Endothelial cell of umbilical vein (primary cell): ENCODE measurements at regions not wholly inside any gene's neighbourhood (a gene's known extent, or its start where the extent isn't known, plus 50 kb on each side); places are given as distances from the start of the nearest gene placed in this dataset.

Experiments
- BruUV-seq: library from RNA; stranded (reverse); fragments of 400-500 nt; replicated peaks from 2 replicates; lab custom pipeline; 2021; lab: Mats Ljungman, UMichigan
- CTCF ChIA-PET: fragments of 300-600, 350-600 bp; sonication (Branson Sonifier 250); formaldehyde crosslinking; loops from one replicate; lab custom pipeline; 2021; ENCODE audit warnings: antibody characterized with exemption, inconsistent platforms; lab: Charles Lee
- POLR2A ChIA-PET: fragments of 300-600, 350-600 bp; sonication (Branson Sonifier 250); formaldehyde crosslinking; loops from one replicate; lab custom pipeline; 2021; ENCODE audit warnings: antibody characterized with exemption, inconsistent platforms; lab: Charles Lee
- DNase-seq: peaks from one replicate; pipeline ENCODE4 v3.0.0-alpha.2; 2011; ENCODE audit warnings: low read depth, low spot score
- FAIRE-seq: peaks from 2 replicates; lab custom pipeline; 2011; peaks lifted over from hg19 to GRCh38; lab: Jason Lieb, UNC
- H2AFZ ChIP-seq: 2 replicates; pipeline ENCODE4 v1.6.0; 2012; ENCODE audit warnings: low read depth, low read length, control low read depth, inconsistent platforms
- H3K27ac ChIP-seq: 2 replicates; pipeline ENCODE4 v1.5.1; 2011; ENCODE audit warnings: low read depth, mild to moderate bottlenecking, control low read depth, low read length, moderate library complexity; ENCODE audit not compliant: insufficient read depth
- H3K27me3 ChIP-seq, 2 experiments: 2 replicates each; pipeline versions ENCODE4 v1.6.0 to v1.6.1; 2011; ENCODE audit warnings: low read length in 2 of 2, mixed read lengths in 1 of 2; ENCODE audit not compliant: control insufficient read depth in 2 of 2, insufficient read depth in 2 of 2
- H3K36me3 ChIP-seq, 2 experiments: 2 replicates in 1 of 2; 3 replicates in 1 of 2; pipeline ENCODE4 v1.5.1; 2011; ENCODE audit warnings: low read length in 2 of 2, mild to moderate bottlenecking in 1 of 2, moderate library complexity in 1 of 2; ENCODE audit not compliant: control insufficient read depth in 2 of 2, insufficient read depth in 2 of 2; ENCODE audit errors: extremely low read depth in 1 of 2
- H3K4me1 ChIP-seq: 3 replicates; pipeline ENCODE4 v1.5.1; 2011; ENCODE audit warnings: mild to moderate bottlenecking, low read length; ENCODE audit not compliant: control insufficient read depth, insufficient read depth; ENCODE audit errors: extremely low read depth
- H3K4me2 ChIP-seq: 2 replicates; pipeline ENCODE4 v1.6.1; 2011; ENCODE audit warnings: low read length, control low read depth, mixed read lengths; ENCODE audit not compliant: insufficient read depth
- H3K4me3 ChIP-seq, 3 experiments: fragments of 200-600 bp in 1 of 3; sonication (generic), shearing (Covaris generic) in 1 of 3; replicated peaks in 1 of 3; 2 replicates each; pipeline ENCODE4 v1.5.1; 2011 to 2016; ENCODE audit warnings: control low read depth in 3 of 3, low read length in 3 of 3, mild to moderate bottlenecking in 2 of 3, inconsistent platforms in 1 of 3, low read depth in 1 of 3, moderate library complexity in 1 of 3; ENCODE audit not compliant: insufficient read depth in 1 of 3
- H3K79me2 ChIP-seq: 2 replicates; pipeline ENCODE4 v1.6.0; 2012; ENCODE audit warnings: low read length, inconsistent platforms; ENCODE audit not compliant: control insufficient read depth, insufficient read depth
- H3K9ac ChIP-seq: replicated peaks from 2 replicates; pipeline ENCODE3; 2011; ENCODE audit warnings: low read length, control low read depth; ENCODE audit not compliant: insufficient read depth; ENCODE audit errors: extremely low read depth
- H3K9me1 ChIP-seq: replicated peaks from 3 replicates; pipeline ENCODE4 v1.6.0; 2011; ENCODE audit warnings: mild to moderate bottlenecking, low read length; ENCODE audit not compliant: control insufficient read depth, insufficient read depth; ENCODE audit errors: extremely low read depth
- H3K9me3 ChIP-seq: replicated peaks from 2 replicates; pipeline ENCODE4 v1.5.1; 2012; ENCODE audit warnings: low read length, inconsistent platforms; ENCODE audit not compliant: control insufficient read depth, insufficient read depth
- H4K20me1 ChIP-seq: replicated peaks from 2 replicates; pipeline ENCODE3; 2011; ENCODE audit warnings: mild to moderate bottlenecking, low read length; ENCODE audit not compliant: control insufficient read depth, insufficient read depth; ENCODE audit errors: extremely low read depth
- CTCF ChIP-seq, 2 donors: IDR thresholded peaks; 1 replicate in 1 of 2; 2 replicates in 1 of 2; pipeline ENCODE4 v1.5.1; 2011; ENCODE audit warnings: low read length in 2 of 2, mild to moderate bottlenecking in 2 of 2, moderate library complexity in 2 of 2, control low read depth in 1 of 2, inconsistent platforms in 1 of 2, low read depth in 1 of 2; ENCODE audit not compliant: insufficient read depth in 1 of 2; ENCODE audit errors: extremely low read depth in 1 of 2
- EZH2 ChIP-seq: IDR thresholded peaks from 2 replicates; pipeline ENCODE4 v1.6.1; 2012; ENCODE audit warnings: borderline replicate concordance, low read depth, mild to moderate bottlenecking, moderate library complexity, low read length, inconsistent platforms; ENCODE audit not compliant: severe bottlenecking
- FOS ChIP-seq: IDR thresholded peaks from 2 replicates; pipeline ENCODE4 v1.6.1; 2011; ENCODE audit warnings: mild to moderate bottlenecking, low read length, moderate library complexity, borderline replicate concordance; ENCODE audit not compliant: insufficient read depth
- GATA2 ChIP-seq: IDR thresholded peaks from 2 replicates; pipeline ENCODE4 v1.7.0; 2011; ENCODE audit warnings: low read depth, mild to moderate bottlenecking, moderate library complexity, mixed read lengths, low read length; ENCODE audit not compliant: insufficient read length, insufficient read depth
- JUN ChIP-seq: IDR thresholded peaks from 2 replicates; pipeline ENCODE4 v1.6.1; 2011; ENCODE audit warnings: borderline replicate concordance, low read depth; ENCODE audit not compliant: insufficient read length, insufficient read depth
- MAX ChIP-seq: IDR thresholded peaks from 2 replicates; pipeline ENCODE4 v1.6.1; 2011; ENCODE audit not compliant: insufficient read depth, insufficient read length
- MYC ChIP-seq: IDR thresholded peaks from one replicate; pipeline ENCODE4 v1.6.1; 2011; ENCODE audit warnings: mild to moderate bottlenecking, low read depth, low read length
- POLR2A ChIP-seq: IDR thresholded peaks from 2 replicates; pipeline ENCODE4 v1.6.1; 2012; ENCODE audit warnings: low read depth, mild to moderate bottlenecking, control low read depth, low read length
- dilution Hi-C: fragments of 300-500 bp; cut with MboI; formaldehyde crosslinking; loops from one replicate; pipeline ENCODE4 v1.15.0; 2019; ENCODE audit warnings: low sequenced_read_pairs; ENCODE audit not compliant: extremely low pct_ligation_motif_present
- intact Hi-C: fragments of 100-400 bp; cut with micrococcal nuclease; formaldehyde crosslinking; loops from one replicate; pipeline ENCODE4 v1.10.0; 2022

GRCh38 chr1:199264911-199265310 lies 626.1 kb downstream of the PTPRC start:
- FAIRE-seq (no peak), DNase-seq (no peak)
- H3K79me2 ChIP-seq: no peaks in the 10 kb centered on the region
- H3K27ac ChIP-seq: no peak overlapping the region
- H3K36me3 ChIP-seq: no peaks in the 10 kb centered on the region
- no peak for TF ChIP-seq POLR2A
- TF ChIP-seq MYC: no peak
- no peak for TF ChIP-seq FOS
- no peak for TF ChIP-seq GATA2
- TF ChIP-seq JUN: no peak
- TF ChIP-seq MAX: no peak
- TF ChIP-seq CTCF (IDR thresholded peaks at IDR 0.05; ENCODE audit: extremely low read depth in 1 of 2, insufficient read depth in 1 of 2, low read depth in 1 of 2, low read length in 2 of 2): no peak
- no peak for TF ChIP-seq EZH2
- H3K9me1 ChIP-seq: no peaks in the 10 kb centered on the region
- no TSS peak for BruUV-seq
- H4K20me1 ChIP-seq: no peaks in the 10 kb centered on the region
- dilution Hi-C loops (no loop called here), intact Hi-C loops (no loop called here)
- POLR2A ChIA-PET: no interaction called here
- H2AFZ ChIP-seq: no peak overlapping the region
- H3K27me3 ChIP-seq: no peaks in the 10 kb centered on the region
- no peaks in the 10 kb centered on the region for H3K4me1 ChIP-seq
- CTCF ChIA-PET: no interaction called here
- H3K9me3 ChIP-seq: no peaks in the 10 kb centered on the region
- no peak overlapping the region for H3K9ac ChIP-seq
- no peak overlapping the region for H3K4me3 ChIP-seq
- H3K4me2 ChIP-seq: no peak overlapping the region
